HG03521 (cell line): ENCODE measurements at regions not wholly inside any gene's neighbourhood (a gene's known extent, or its start where the extent isn't known, plus 50 kb on each side); places are given as distances from the start of the nearest gene placed in this dataset.
"Not testable (repeated sequence)": the region's sequence is repeated elsewhere in the genome, so short reads cannot be mapped to it uniquely, and the experiment has no call there.

ENCODE experiments used
- ATAC-seq: cut with Tn5 transposase; IDR thresholded peaks from one replicate; pipeline ENCODE4 v1.9.1; 2021; ENCODE audit warnings: mild to moderate bottlenecking, moderate library complexity; ENCODE audit not compliant: unreplicated experiment

DNA sequence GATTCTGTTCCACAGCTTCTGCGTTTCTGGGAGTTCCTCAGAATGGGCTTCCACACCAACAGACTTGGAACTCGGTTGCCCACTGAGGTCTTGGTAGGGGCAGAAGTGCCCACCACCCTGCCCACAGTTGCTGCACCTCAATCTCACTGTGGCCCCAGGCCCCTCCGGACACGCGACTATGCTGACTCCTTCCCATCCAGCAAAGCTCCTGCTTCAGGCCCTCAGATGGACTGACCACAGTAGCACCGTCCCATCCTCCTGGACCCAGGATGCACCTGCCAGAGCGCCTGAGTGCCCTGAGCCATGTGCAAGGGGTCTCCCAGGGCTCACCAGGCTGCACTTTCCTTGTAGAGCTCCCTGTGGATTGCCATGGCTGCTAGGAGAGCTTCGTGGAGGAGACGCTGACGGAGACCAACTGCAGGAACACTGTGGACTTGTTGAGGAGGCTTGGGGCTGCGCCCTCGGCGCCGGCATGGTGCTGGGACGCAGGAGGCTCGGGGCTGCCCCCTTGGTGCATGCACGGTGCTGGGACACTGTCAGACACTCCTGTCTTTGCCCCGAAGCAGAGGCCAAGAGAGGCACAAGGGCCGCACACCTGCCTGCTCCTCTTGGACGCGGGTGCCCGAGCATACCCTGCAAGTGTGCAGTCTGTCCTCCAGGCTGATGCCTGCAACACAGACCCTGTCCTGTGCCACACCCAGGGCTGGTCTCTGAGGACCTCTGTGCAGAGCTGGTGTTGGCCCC is 201.3 kb downstream of the LIPI start:
- ATAC-seq = not testable (repeated sequence)

DNA sequence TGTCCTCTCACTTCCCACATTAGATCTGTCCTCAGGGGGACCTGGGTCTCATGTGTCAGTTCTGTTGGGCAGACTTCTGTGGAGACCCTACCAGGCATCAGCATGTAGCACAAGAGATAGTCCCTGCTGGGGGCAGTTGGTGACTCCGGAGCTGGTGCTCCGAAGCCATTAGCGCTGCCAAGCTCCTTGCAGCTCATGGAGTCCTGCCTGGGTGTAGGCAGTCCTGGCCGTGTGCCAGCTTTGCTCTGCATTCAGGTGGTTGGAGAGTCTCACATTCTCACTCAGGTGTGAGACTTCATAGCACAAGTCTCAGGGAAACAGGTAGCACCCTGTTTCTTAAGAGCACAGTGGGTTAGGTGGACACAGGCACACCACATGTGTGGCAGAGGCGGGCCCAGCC is 202.3 kb downstream of the LIPI start:
- not testable (repeated sequence) for ATAC-seq

DNA sequence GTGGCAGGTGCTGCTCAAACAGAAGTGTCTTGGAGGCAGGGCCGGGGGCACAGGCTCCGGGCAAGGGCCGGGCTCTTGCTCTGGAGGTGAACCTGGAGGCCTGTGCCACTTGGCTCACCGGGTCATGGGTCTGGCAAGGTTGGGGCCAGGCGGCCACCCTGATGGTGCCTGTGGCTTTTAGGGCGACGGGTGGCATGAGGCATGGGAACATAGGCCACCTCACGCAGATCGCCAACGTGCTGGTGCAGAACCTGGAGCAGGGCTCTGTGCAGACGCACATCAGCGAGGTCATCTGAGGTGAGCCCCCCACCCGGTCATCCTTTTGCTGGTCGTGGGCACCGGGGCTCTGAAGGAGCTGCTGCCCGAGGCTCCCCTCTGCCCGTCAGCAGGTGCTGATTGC is 202.7 kb downstream of the LIPI start:
- not testable (repeated sequence) for ATAC-seq

GRCh38 chr21:14006144-14006543 is 204.6 kb downstream of the LIPI start:
- not testable (repeated sequence) for ATAC-seq

DNA sequence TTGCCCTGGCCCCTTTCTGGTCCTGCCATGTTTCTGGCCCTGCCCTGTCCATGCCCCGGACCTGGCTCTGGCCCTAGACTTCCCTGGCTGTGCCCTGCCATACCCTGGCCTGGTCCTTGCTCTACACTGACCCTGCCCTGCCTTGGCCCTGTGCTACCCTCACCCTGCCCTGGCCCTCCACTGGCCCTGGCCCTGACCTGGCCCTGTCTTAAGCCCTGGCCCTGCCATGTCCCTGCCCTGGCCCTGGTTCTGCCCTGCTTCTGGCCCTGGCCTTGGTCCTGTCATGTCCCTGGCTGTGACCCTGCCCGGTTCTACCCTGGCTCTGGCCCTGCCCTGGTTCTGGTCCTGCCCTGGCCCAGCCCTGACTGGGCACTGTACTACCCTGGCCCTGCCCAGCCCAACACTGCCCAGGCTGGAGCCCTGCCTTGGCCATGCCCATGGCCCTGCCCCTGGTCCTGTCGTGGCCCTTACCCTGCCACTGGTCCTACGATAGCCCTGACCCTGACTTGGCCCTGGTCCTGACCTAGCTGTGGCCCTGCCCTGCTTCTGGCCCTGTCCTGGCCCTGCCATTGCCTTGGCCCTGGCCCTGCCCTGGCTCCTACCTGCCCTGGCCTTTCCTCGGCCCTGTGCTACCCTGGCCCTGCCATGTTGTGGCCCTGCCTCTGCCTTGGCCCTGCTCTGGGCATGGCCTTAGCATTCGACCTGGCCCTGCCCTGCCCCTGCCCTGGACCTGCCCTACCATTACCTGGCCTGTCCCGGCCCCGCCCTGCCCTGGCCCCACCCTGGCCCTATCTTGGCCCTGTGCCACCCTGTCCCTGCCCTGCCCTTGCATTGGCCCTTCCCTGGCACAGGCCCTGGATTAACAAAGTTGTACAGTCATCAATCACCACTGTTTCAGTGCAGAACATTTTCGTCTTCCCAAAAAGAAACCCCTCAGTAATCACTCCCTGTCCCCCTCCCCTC is 223.5 kb downstream of the LIPI start:
- not testable (repeated sequence) for ATAC-seq

GRCh38 chr21:13985865-13986863 is 224.6 kb downstream of the LIPI start:
- ATAC-seq = not testable (repeated sequence)

- ATAC-seq = not testable (repeated sequence)
Observed at GRCh38 chr21:13985137-13985864, 225.5 kb downstream of the LIPI start.

DNA sequence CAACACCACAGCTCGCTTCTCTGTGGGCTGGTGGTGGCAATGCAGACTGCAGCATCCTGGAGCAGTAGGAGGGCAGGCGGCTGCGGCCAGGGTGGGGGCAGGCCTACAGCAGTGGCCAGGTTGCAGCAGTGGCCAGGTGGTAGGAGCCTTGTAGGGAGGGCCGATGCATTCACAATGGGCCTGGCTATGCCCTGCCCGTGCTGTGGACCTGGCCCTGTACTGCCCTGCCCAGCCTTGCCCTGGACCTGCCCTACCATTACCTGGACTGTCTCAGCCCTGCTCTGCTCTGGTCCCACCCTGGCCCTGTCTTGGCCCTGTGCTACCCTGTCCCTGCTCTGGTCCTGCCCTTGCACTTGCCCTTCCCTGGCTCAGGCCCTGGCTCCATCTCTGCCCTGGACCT is 226.0 kb downstream of the LIPI start:
- not testable (repeated sequence) for ATAC-seq

GRCh38 chr21:13981176-13982087 is 229.3 kb downstream of the LIPI start:
- not testable (repeated sequence) for ATAC-seq

DNA sequence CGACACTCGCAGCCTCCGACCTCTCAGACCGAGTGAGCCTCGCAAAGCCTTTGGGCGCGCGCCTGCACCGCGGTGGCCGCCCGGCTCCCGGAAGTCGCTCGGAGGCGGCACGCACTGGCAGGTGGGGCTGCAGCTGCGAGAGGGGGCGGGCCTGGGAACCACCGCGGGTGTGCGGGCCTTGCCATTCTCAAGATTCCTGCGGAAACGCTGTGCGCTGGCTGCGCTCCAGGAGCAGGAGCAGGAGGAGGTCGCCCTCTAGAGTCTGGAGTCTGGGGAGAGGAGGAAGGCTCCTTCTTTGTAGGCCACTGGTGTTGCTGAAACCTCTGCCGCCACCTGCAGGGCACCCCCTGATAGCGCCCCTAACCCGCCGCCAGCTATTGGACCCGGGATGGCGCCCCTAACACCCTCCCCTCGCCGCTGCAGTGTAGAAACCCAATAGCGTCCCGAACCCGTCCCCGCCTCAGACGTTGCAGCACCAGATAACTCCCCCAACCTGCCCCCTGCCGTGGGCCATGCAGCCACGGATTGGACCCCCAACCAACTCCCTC is 230.6 kb downstream of the LIPI start:
- peak; percentile 96 for ATAC-seq

- ATAC-seq = not testable (repeated sequence)
Observed at GRCh38 chr21:13979608-13980007, 231.1 kb downstream of the LIPI start.

- ATAC-seq = not testable (repeated sequence)
Observed at GRCh38 chr21:13974582-13974981, 236.2 kb downstream of the LIPI start.

- ATAC-seq = not testable (repeated sequence)
Observed at GRCh38 chr21:13969853-13970252, 240.9 kb downstream of the LIPI start.

GRCh38 chr21:13969002-13969401 is 241.8 kb downstream of the LIPI start:
- ATAC-seq = not testable (repeated sequence)

- not testable (repeated sequence) for ATAC-seq
Observed at GRCh38 chr21:13963259-13963658, 247.5 kb downstream of the LIPI start.

DNA sequence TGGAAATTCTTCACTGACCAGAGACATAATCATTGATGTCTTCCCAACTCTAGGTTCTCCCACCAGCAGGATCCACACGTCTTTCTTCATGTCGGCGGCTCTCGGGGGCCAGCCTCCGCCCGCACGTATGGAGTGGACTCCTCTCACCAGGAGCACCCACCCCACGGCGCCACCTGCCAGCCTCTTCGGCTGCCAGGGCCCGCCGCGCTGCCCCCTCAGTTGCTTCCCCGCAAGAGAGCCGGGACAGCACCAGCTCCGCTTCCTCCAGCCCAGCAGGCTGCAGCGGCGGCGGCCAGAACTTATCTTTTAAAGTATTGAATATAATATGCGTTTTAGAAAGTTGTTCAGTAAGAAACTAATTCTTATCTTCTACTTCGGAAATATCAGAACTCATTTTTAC is 273.5 kb downstream of the LIPI start:
- ATAC-seq = no peak

- ATAC-seq = not testable (repeated sequence)
Observed at GRCh38 chr21:13936033-13936937, 274.5 kb downstream of the LIPI start.
